Tibial nerve (tissue), 4 donors: ENCODE measurements at regions not wholly inside any gene's neighbourhood (a gene's known extent, or its start where the extent isn't known, plus 50 kb on each side); places are given as distances from the start of the nearest gene placed in this dataset.

Source experiments
- CTCF ChIP-seq, 5 experiments: fragments of 200-600 bp in 3 of 5; fragments of 450-650 bp in 2 of 5; sonication (generic) in 3 of 5; IDR thresholded peaks; one replicate each; pipeline ENCODE4 v1.5.1; 2016 to 2019; ENCODE audit warnings: antibody characterized with exemption in 5 of 5, mild to moderate bottlenecking in 3 of 5, moderate library complexity in 2 of 5
- EP300 ChIP-seq, 2 donors: sonication (generic); formaldehyde crosslinking; IDR thresholded peaks; one replicate each; pipeline ENCODE4 v1.6.1; 2017; ENCODE audit warnings: antibody characterized with exemption in 2 of 2, mild to moderate bottlenecking in 1 of 2
- POLR2A ChIP-seq, 2 donors: fragments of 450-650 bp; IDR thresholded peaks; one replicate each; pipeline ENCODE4 v1.6.1; 2017; ENCODE audit warnings: antibody characterized with exemption in 2 of 2, mild to moderate bottlenecking in 2 of 2, moderate library complexity in 2 of 2

DNA sequence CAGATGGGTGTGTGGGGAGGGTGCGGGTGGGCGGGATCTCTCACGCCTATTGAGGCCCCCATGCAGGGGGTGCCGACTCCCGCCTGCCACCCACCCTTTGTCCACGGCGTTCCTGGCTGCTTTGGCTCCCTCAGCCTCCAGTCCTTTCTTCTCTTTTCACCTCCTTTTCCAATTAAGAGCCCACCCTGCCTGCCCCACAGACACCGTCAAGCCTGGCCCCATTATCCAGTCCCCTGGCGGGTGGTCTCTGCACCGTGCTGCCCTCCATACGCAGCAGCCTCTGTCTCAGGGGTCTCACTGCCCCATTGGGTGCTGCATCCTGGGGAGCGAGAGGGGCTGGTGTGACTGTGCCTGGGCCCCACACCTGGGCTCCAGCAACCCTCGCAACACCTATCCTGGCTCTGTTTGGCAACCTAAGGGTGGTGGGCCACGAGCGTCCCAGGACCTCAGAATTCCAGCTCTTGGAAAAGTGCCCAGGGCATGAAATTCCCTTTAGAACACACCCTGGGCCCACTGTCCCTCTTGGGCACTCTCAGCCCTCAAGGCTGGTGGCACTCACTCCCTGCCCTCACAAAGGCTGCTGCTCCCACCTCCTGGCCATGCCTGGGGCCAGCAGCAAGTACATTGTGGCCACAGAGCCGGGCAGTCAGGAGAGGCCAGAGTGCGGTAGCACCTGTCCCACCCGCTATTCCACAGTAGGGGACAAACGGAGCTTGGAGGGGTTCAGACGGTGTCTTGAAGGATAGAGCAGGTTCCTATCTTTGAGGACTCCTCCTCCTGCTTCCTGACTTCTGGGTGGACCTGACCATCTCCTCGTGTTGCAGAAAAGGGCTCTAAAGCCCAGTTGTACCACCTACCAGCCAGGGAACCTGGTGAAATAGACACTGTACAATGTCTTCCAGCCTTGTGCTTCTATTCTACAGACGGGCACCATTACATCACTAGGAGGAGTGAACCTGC, 114.1 kb downstream of the KIF26A start:
- TF ChIP-seq EP300 (IDR thresholded peaks at IDR 0.05) (no peak), CTCF (IDR thresholded peaks at IDR 0.05) (no peak), POLR2A (IDR thresholded peaks at IDR 0.05) (no peak)
